Lower leg skin (tissue), 4 donors: ENCODE measurements at regions not wholly inside any gene's neighbourhood (a gene's known extent, or its start where the extent isn't known, plus 50 kb on each side); places are given as distances from the start of the nearest gene placed in this dataset.

Experiments
- DNase-seq, 2 donors: peaks; one replicate each; pipeline ENCODE4 v3.0.0-alpha.2; 2019; ENCODE audit warnings: low spot score in 2 of 2
- H3K4me3 ChIP-seq: fragments of 200-600 bp; sonication (generic); 2 replicates; pipeline ENCODE4 v1.5.1; 2017; ENCODE audit warnings: mild to moderate bottlenecking, low read depth; ENCODE audit not compliant: poor library complexity, severe bottlenecking
- POLR2A ChIP-seq, 2 donors: fragments of 450-650 bp; IDR thresholded peaks; one replicate each; pipeline ENCODE4 v1.6.1; 2016 to 2017; ENCODE audit warnings: antibody characterized with exemption in 2 of 2, mild to moderate bottlenecking in 1 of 2, moderate library complexity in 1 of 2
- WGBS, 2 donors: methylation state at CpG; one replicate each; pipeline ENCODE4 v1.1.5; 2018; 5-methylcytosine and 5-hydroxymethylcytosine counted together
- intact Hi-C: fragments of 100-400 bp; cut with DNase I; formaldehyde crosslinking; loops from one replicate; pipeline ENCODE4 v1.15.0; 2023; ENCODE audit warnings: low total_unique reads
- TF ChIP-seq, protein P1 (sequence below), 3 donors: fragments of 450-650 bp; IDR thresholded peaks; one replicate each; pipeline ENCODE4 v1.5.1; 2016; ENCODE audit warnings: antibody characterized with exemption in 3 of 3, mild to moderate bottlenecking in 3 of 3, moderate library complexity in 2 of 3

DNA sequence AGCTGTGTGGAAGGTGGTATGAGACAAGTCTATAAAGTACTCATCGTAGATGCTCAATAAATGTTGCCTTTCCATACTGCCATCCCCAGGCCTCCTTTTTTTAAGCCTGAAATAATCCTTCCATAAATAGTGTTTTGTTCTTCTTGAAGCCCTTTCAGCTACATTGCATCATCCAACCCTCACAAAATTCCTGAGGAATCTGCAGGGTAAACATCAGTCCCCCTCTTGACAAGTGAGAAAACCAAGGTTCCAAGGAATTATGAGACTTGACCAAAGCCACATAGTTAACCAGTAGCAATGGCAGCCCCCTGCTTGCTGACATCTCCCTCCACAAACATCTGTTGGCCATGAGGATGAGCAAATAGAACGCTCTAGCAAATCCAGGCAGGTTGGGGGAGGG lies 89.7 kb upstream of the CCL1 start:
- 54 to 77% methylated on average over 2 of the region's 2 CpGs for WGBS, 2 donors
- intact Hi-C loops = no loop called here

DNA sequence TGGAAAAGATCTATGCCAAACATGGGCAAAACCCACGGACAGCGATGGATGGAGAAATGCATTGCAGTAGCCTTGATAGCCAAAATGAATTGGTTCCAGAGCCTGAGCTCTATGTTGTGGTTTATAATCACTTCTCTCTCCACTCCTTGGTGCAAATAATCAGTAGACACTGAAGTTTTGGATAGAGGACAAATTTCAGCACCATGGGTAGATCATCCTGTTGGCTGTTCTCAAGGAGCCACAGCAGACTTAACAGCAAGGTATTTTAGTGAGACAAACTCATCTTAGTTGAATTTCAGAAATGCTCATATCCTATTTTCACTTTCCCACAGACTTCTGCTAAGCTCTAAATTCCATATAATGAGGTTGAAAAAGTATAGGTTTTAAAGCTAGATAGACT lies 88.3 kb upstream of the CCL1 start:
- intact Hi-C loops = no loop called here
- DNase-seq = no peak
- TF ChIP-seq, protein P1, sequence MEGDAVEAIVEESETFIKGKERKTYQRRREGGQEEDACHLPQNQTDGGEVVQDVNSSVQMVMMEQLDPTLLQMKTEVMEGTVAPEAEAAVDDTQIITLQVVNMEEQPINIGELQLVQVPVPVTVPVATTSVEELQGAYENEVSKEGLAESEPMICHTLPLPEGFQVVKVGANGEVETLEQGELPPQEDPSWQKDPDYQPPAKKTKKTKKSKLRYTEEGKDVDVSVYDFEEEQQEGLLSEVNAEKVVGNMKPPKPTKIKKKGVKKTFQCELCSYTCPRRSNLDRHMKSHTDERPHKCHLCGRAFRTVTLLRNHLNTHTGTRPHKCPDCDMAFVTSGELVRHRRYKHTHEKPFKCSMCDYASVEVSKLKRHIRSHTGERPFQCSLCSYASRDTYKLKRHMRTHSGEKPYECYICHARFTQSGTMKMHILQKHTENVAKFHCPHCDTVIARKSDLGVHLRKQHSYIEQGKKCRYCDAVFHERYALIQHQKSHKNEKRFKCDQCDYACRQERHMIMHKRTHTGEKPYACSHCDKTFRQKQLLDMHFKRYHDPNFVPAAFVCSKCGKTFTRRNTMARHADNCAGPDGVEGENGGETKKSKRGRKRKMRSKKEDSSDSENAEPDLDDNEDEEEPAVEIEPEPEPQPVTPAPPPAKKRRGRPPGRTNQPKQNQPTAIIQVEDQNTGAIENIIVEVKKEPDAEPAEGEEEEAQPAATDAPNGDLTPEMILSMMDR (IDR thresholded peaks at IDR 0.05) = no peak
- no peak for TF ChIP-seq POLR2A (IDR thresholded peaks at IDR 0.05)
- WGBS, 2 donors = 62 to 69% methylated on average over 2 of the region's 2 CpGs
- no peak overlapping the region for H3K4me3 ChIP-seq

More for the DNA sequence above, 89.7 kb upstream of the CCL1 start:
- TF ChIP-seq POLR2A (IDR thresholded peaks at IDR 0.05) = no peak
- TF ChIP-seq, protein P1 (IDR thresholded peaks at IDR 0.05) = no peak
- no peak for DNase-seq
- no peak overlapping the region for H3K4me3 ChIP-seq

GRCh38 chr17:34447406-34447805 lies 84.4 kb upstream of the CCL1 start:
- 35 to 53% methylated on average over 3 of the region's 3 CpGs for WGBS, 2 donors
- no peak for TF ChIP-seq POLR2A (IDR thresholded peaks at IDR 0.05)
- TF ChIP-seq, protein P1 (IDR thresholded peaks at IDR 0.05) = no peak
- no peak overlapping the region for H3K4me3 ChIP-seq
- no peak for DNase-seq
- intact Hi-C loops = no loop called here

DNA sequence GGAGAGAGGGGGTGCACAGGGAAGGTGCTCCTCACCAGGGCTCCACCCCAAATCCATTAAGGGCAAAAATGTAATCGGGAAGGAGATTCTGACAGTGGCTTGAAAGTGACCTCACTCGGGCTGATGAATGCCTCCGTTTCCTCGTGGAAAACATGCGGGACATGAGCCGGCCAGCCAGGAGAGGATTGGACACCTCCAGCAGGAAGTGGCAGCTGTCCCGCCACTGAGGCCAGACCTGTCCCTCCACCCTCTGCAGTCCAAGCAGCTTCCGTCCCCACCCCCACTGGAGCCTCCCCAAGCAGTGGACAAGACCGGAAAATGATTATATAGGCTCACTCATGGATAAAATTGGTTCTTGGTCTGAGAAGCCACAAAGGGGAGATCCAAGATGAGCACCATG lies 82.1 kb upstream of the CCL1 start:
- DNase-seq = no peak
- TF ChIP-seq POLR2A (IDR thresholded peaks at IDR 0.05) = no peak
- TF ChIP-seq, protein P1 (IDR thresholded peaks at IDR 0.05) = no peak
- intact Hi-C loops = no loop called here
- 64 to 79% methylated on average over 9 of the region's 9 CpGs for WGBS, 2 donors
- H3K4me3 ChIP-seq = no peak overlapping the region

GRCh38 chr17:34443619-34444469 lies 80.8 kb upstream of the CCL1 start:
- TF ChIP-seq POLR2A (IDR thresholded peaks at IDR 0.05) = no peak
- TF ChIP-seq, protein P1 (IDR thresholded peaks at IDR 0.05) = no peak
- no peak for DNase-seq
- no peak overlapping the region for H3K4me3 ChIP-seq
- intact Hi-C loops = no loop called here
- 54 to 57% methylated on average over 12 of the region's 12 CpGs for WGBS, 2 donors
